GM18867 (cell line): ENCODE measurements at regions not wholly inside any gene's neighbourhood (a gene's known extent, or its start where the extent isn't known, plus 50 kb on each side); places are given as distances from the start of the nearest gene placed in this dataset.

Source experiments
- ATAC-seq: cut with Tn5 transposase; IDR thresholded peaks from one replicate; pipeline ENCODE4 v1.9.1; 2021; ENCODE audit warnings: mild to moderate bottlenecking, moderate library complexity; ENCODE audit not compliant: unreplicated experiment

GRCh38 chr9:107118863-107119624, 164.0 kb upstream of the RAD23B start:
- no peak for ATAC-seq

DNA sequence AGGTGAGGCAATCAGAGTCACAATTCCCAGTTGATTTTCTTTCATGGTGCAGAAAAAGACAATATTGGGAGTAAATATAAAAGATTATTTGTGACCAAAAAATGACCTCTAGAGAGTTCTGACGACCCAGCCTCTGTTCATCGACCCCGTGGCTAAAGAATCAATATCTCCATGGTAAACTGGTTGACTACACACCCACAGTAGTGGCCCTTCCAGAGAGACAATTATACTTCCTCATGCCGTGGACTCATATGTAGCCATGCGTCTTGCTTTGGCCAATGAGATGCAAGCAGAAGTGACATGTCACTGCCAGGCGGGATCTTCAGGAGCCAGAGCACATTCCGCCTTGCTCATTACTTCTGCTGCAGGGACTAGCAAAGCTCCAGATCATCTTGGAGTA, 163.3 kb upstream of the RAD23B start:
- no peak for ATAC-seq

DNA sequence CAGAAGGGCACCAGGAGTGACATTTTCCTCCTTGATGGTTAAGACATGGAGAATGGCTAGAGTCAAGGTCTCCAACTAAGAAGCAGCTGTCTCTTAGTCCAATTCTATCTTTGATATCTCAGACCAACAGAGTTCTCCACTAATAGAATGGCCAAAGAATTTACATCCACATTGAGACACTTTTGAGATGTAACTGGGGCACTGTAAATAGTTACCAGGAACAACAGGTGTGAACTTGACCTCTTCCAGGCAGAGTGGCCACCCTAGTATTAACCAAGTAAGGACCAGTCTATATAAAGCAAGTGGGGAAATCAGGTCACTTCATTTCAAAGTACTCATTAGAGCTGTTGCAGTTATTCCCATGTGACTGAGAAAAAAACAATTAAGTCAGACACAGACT, 159.7 kb upstream of the RAD23B start:
- ATAC-seq = no peak

- ATAC-seq = no peak
Observed at GRCh38 chr9:107127608-107128007, 155.5 kb upstream of the RAD23B start.

DNA sequence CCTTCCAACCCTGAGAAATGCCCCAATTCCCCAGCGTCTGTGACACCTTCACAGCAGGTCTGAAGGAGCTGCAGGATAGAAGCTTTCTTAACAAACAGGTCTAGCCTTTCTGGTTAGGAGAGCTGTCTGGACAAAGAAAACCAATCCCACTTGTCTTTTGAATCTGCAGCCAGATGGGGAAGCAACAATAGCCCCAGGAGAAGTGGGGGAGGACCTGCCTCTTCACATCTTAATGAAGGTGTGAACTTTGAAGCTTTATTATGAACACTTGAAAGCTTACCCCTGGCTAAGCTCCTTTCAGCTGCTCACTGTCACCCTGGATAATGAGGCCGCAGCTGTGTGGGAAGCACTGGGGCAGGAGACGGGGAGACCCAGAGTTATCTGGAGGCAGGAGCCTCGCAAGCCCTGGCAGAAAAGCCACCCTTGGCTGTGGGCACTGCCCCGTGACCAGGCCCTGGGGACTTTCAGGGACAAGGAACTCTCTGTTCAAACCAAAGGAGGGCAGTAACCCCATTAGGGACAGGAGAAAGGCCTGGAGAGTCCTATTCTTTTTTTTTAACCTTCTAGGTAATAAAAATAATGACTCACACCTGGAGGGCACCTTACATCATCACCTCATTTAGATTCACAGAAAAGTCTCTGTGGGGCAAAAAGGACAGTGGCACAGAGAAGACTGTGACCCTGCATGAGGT, 151.8 kb upstream of the RAD23B start:
- no peak for ATAC-seq

- no peak for ATAC-seq
Observed at GRCh38 chr9:107136296-107136695, 146.8 kb upstream of the RAD23B start.

DNA sequence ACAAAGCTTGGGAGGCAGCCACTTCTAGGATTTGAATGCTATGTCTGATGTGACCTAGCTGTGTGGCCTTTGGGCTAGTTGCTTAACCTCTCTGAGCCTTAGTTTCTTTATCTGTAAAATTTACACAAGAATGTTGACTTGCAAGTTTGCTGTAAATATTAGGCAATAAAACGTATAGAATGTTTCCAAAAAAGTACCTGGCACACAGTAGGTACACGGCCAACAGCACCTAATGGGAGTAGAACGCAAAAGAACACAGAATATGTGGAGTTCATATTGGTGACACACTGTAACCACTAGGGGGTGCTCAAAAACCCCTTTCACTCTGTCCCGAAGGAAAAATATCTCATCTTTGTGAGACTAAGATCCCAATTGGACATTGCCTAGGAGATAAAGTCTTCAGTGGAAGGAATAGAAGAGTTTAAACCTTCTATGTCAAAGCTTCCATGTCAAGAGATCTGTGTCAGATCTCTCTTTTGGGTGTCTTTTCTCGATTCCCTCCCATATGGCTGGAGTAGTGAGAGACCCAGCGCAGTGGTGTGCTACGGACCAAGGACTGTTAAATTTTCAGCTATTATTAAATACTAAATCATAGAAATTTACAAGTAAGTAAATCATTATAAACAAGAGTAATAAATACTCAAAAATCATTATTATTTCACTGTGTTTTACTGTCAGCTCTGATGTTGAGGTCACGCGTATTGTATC, 145.4 kb upstream of the RAD23B start:
- ATAC-seq = no peak

DNA sequence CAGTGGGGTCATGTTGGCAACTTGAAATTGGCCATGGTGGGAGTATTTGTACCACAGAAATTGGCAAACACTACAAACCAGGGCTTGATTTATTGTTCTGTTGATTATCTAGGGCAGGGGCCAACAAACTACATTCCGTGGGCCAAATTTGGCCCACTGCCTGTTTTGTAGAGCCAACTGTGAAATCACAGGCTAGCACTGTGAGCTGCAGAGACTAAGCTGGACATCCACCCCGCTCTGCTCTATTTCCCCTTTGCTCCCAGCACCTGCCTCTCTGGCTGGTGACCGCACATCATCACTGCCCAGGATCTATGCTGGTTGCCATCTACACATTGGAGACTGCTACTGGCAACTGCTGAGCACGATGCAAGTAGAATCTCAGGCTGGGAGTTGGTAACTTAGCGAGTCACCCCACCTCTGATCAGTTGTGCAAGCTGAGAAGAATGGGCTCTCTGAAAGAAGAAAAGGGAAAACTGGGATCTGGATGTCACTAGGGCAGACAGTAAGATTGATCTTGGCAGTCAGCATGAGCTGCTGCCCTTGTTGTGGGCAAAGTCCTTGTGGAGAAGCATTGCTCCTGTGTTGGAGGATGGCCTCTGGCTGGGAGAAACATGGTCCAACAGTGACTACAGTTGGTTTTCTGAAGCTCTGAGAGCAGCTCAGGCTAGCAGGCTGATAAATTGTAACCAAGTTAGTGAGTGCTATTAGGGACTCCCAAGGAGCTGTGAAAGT, 144.7 kb upstream of the RAD23B start:
- no peak for ATAC-seq

DNA sequence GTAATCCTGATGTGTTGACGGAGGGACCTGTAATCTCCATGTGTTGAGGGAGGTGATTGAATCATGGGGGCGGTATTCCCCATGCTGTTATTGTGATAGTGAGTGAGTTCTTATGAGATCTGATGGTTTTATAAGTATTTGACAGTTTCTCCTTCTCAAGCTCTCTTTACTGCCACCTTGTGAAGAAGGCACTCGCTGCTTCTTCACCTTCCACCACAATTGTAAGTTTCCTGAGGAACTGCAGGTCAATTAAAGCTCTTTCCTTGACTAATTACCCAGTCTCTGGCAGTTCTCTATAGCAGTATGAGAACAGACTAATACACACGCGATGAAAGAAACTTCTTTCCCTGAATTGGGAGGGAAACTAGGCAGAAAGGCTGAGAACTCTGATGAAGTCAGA, 141.1 kb upstream of the RAD23B start:
- ATAC-seq = no peak

DNA sequence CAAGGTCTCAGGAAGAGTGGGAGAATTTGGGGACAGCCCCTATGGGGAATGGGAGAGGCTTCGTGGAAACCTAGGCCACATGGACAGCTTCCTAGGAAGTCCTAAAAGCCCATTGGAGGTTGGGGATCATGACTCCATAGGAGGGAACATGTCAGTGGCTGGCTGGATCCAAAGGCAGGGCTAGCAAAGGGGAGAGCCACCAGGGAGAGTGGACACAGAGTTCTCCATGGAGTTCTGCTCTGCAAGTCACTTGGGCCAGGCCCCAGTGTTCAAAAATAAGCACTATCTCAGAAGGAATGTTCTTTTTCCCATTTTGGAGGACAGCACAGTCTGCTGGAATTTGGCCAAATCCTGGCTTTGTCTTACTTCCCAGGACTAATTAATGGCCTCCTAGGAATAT, 140.6 kb upstream of the RAD23B start:
- ATAC-seq = no peak

DNA sequence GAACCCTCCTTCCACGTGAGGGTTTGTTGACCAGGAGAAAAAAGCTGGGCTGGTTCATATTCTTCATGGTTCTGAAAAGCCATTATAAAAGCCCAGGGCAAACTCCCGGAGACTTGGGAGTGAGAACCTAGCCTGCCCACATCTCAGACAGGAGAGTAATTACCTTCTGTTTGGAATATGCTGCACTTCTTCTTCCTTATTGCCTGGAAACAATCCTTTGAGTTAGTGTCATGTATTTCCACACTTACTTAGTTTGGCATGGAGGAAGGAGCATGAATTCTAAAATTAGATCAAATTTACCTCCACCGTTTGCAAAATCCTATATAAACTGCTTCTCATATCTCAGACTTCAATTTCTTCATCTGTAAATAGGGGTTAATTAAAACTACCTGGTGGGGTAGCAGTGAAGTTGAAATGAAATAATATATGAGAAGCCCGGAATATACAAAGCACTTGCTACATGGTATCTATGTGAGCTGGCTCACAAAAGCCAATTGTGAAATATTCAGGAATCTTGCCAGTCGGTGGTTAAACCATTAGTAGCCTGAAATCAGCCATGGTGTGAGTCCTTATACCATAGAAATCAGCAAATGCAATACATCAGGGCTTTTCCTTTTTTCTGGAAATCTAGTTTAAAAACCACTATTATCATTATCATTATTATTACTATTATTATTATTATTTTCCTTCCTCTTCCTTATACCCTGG, 140.0 kb upstream of the RAD23B start:
- no peak for ATAC-seq

DNA sequence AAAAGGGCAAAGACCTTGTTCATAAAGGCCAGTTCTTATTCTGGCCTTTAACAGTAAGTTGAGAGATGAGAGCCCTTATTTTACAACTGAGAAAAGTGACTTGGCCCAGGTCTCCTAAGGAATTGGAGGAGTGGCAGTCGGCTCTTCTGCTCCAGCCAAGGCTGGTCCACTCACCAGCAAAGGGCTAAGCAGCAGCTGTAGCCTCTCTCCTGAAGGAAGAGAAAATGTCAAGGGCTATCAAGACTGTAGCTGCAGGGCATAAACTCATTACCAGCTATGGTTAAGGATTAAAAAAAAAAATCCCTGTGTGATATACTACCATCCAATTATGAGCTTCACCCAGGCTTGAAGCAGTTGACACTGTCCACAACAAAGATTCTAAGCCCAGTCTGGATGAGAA, 138.6 kb upstream of the RAD23B start:
- no peak for ATAC-seq

DNA sequence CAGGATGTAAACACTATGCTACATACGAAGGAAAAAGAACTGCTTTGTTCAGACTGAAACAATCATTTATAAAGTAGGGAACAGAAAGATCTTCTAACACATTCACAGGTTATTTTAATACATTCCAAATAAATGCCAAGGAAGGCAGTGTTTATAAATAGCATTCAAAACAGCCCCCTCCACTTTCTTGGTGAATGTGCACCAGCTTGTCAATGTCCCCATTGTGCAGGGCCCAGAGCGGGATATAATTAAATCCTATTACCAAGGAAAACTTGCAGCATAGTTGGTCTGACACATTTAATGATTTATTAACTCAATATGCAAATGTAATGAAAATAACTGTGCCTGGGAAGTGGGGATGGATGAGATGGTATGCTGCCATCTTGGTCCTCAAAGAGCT, 135.9 kb upstream of the RAD23B start:
- no peak for ATAC-seq

- no peak for ATAC-seq
Observed at GRCh38 chr9:107148216-107148615, 134.9 kb upstream of the RAD23B start.

- no peak for ATAC-seq
Observed at GRCh38 chr9:107149756-107150155, 133.3 kb upstream of the RAD23B start.

- no peak for ATAC-seq
Observed at GRCh38 chr9:107153336-107153735, 129.7 kb upstream of the RAD23B start.

DNA sequence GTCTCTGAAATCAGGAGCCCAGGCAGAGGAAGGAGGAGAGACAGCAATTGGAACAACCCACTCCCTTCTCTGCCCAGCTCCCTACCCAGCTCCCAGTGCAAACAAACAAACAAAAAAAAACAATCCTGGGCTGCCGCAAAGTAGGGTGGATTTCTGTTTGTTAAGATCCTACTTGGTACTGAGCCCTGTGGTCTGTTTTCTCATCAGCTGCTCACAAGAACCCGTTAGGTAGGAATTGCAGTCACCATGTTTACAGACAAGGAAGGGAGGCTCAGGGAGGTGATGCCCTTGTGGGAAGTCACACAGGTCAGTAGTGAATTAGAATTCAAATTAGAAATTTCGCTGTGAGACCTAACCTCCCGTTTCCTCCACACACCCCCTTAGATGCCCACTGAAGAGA, 128.8 kb upstream of the RAD23B start:
- ATAC-seq = no peak

GRCh38 chr9:107154766-107155165, 128.3 kb upstream of the RAD23B start:
- ATAC-seq = no peak

DNA sequence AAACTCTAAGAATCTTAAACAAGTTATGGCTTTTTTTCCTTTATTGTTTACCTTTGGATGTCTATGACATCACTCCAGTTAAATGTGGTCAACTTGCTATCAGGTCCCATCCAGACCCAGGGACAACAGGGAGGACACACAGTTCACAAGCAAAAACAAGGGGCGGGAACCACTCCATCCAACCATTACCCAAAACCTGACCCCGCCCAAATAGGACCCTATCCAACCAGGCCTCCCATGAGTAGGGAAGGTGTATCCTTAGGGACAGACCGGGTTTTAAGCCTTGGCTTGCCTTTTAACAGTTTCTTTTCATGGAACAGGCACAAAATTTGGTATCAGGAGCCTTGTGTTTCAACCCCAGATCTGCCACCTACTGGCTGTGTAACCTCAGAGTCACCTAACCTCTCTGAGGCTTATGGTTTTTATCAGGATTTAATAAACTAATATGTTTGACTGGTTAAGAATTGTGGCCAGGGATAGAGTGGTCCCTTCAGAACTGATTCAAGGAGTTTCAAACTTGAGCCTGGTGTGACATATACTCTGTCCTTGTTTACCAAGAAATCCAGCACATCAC, 127.7 kb upstream of the RAD23B start:
- no peak for ATAC-seq

- peak; percentile 75 for ATAC-seq
Observed at GRCh38 chr9:107158321-107158720, 124.8 kb upstream of the RAD23B start.
